Endothelial cell (in vitro differentiated cells): ENCODE measurements at regions not wholly inside any gene's neighbourhood (a gene's known extent, or its start where the extent isn't known, plus 50 kb on each side); places are given as distances from the start of the nearest gene placed in this dataset.

Experiments
- DNase-seq: peaks from one replicate; pipeline ENCODE4 v3.0.0; 2021; ENCODE audit warnings: low spot score
- H3K27ac Mint-ChIP-seq: one replicate; pipeline ENCODE4 v1.8.0; 2021; ENCODE audit warnings: mixed read lengths, inconsistent platforms; ENCODE audit not compliant: unreplicated experiment
- H3K27me3 Mint-ChIP-seq: one replicate; pipeline ENCODE4 v1.8.0; 2021; ENCODE audit warnings: mild to moderate bottlenecking, moderate library complexity, mixed read lengths, inconsistent platforms; ENCODE audit not compliant: unreplicated experiment
- H3K36me3 Mint-ChIP-seq: one replicate; pipeline ENCODE4 v1.8.0; 2021; ENCODE audit warnings: mild to moderate bottlenecking, low read depth, mixed read lengths, inconsistent platforms; ENCODE audit not compliant: unreplicated experiment
- H3K4me1 Mint-ChIP-seq: one replicate; pipeline ENCODE4 v1.8.0; 2021; ENCODE audit warnings: mild to moderate bottlenecking, mixed read lengths, inconsistent platforms; ENCODE audit not compliant: unreplicated experiment
- H3K4me3 Mint-ChIP-seq: one replicate; pipeline ENCODE4 v1.8.0; 2021; ENCODE audit warnings: mild to moderate bottlenecking, mixed read lengths, inconsistent platforms; ENCODE audit not compliant: unreplicated experiment
- H3K9me3 Mint-ChIP-seq: one replicate; pipeline ENCODE4 v1.8.0; 2021; ENCODE audit warnings: mixed read lengths, inconsistent platforms; ENCODE audit not compliant: unreplicated experiment
- TF ChIP-seq, protein P1 (sequence below): fragments of 200-600 bp; sonication (generic); IDR thresholded peaks from one replicate; pipeline ENCODE4 v1.5.0; 2021; ENCODE audit warnings: antibody characterized with exemption; ENCODE audit not compliant: unreplicated experiment

- no peak overlapping the region for H3K27ac Mint-ChIP-seq
- H3K9me3 Mint-ChIP-seq: no peaks in the 10 kb centered on the region
- H3K4me1 Mint-ChIP-seq: no peaks in the 10 kb centered on the region
- TF ChIP-seq, protein P1, sequence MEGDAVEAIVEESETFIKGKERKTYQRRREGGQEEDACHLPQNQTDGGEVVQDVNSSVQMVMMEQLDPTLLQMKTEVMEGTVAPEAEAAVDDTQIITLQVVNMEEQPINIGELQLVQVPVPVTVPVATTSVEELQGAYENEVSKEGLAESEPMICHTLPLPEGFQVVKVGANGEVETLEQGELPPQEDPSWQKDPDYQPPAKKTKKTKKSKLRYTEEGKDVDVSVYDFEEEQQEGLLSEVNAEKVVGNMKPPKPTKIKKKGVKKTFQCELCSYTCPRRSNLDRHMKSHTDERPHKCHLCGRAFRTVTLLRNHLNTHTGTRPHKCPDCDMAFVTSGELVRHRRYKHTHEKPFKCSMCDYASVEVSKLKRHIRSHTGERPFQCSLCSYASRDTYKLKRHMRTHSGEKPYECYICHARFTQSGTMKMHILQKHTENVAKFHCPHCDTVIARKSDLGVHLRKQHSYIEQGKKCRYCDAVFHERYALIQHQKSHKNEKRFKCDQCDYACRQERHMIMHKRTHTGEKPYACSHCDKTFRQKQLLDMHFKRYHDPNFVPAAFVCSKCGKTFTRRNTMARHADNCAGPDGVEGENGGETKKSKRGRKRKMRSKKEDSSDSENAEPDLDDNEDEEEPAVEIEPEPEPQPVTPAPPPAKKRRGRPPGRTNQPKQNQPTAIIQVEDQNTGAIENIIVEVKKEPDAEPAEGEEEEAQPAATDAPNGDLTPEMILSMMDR: no peak
- DNase-seq: no peak
- H3K27me3 Mint-ChIP-seq: peaks cover 3% of the 10 kb centered on the region
- H3K4me3 Mint-ChIP-seq: no peak overlapping the region
- H3K36me3 Mint-ChIP-seq: no peaks in the 10 kb centered on the region
Observed at GRCh38 chr11:44372989-44373388, 63.0 kb upstream of the ALX4 start.

DNA sequence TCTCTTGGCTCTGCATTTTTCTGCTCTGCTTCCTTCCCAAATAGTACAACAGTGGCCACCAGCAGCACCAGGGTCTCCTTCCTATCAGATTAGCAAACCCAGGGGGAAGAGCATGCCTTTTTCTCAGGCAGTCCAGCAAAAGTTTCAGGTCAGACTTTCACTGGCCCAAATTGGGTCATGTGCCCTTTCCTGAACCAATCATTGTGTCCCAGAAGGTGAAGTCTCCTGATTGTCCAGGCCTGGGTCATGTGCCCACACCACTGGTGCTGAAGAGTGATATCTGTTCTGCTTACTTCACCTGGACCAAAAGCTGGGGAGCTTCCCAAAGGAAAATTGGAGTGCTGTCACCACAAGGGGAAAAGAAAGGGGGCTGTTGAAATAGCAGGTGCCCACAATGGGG lies 64.1 kb upstream of the ALX4 start:
- no peaks in the 10 kb centered on the region for H3K36me3 Mint-ChIP-seq
- no peak for DNase-seq
- H3K27ac Mint-ChIP-seq: no peak overlapping the region
- TF ChIP-seq, protein P1: no peak
- peaks cover 4% of the 10 kb centered on the region for H3K27me3 Mint-ChIP-seq
- no peak overlapping the region for H3K4me3 Mint-ChIP-seq
- no peaks in the 10 kb centered on the region for H3K4me1 Mint-ChIP-seq
- H3K9me3 Mint-ChIP-seq: no peaks in the 10 kb centered on the region

GRCh38 chr11:44376423-44376822 lies 66.5 kb upstream of the ALX4 start:
- no peak overlapping the region for H3K4me3 Mint-ChIP-seq
- no peak for DNase-seq

DNA sequence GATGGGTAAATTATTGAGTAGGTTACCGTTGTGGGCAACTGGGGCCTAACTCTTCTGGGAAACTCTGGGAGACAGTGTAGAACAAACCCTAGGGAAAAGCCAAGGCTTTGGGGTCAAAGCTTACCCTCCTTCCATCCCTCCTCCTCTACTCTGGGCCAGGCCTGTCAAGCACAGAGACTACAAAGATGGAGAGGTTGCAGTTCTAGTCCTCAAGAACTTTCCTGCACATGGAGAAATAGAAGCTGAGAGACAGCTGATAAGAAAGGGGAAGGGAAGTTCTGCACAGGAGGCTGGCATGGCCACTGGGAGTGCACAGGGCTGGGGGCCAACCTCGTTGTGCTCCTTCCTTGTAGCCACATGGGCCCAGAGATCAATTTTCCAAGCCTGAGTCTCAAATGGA lies 67.2 kb upstream of the ALX4 start:
- Mint-ChIP-seq H3K4me1 (peaks cover 5% of the 10 kb centered on the region), H3K36me3 (no peaks in the 10 kb centered on the region), H3K4me3 (no peak overlapping the region), H3K27me3 (peaks cover 4% of the 10 kb centered on the region), H3K9me3 (no peaks in the 10 kb centered on the region), H3K27ac (no peak overlapping the region)
- TF ChIP-seq, protein P1: no peak
- DNase-seq: no peak

More at GRCh38 chr11:44376423-44376822, 66.5 kb upstream of the ALX4 start:
- H3K27me3 Mint-ChIP-seq: peaks cover 4% of the 10 kb centered on the region
- no peaks in the 10 kb centered on the region for H3K9me3 Mint-ChIP-seq
- TF ChIP-seq, protein P1: no peak
- H3K36me3 Mint-ChIP-seq: no peaks in the 10 kb centered on the region
- no peak overlapping the region for H3K27ac Mint-ChIP-seq
- H3K4me1 Mint-ChIP-seq: no peaks in the 10 kb centered on the region

GRCh38 chr11:44377914-44378321 lies 68.0 kb upstream of the ALX4 start:
- Mint-ChIP-seq H3K9me3 (no peaks in the 10 kb centered on the region), H3K27ac (no peak overlapping the region), H3K4me1 (peaks cover 5% of the 10 kb centered on the region), H3K27me3 (peaks cover 4% of the 10 kb centered on the region), H3K36me3 (no peaks in the 10 kb centered on the region), H3K4me3 (no peak overlapping the region)
- no peak for DNase-seq
- TF ChIP-seq, protein P1: no peak
